ENCODE measurements at regions not wholly inside any gene's neighbourhood (a gene's known extent, or its start where the extent isn't known, plus 50 kb on each side); places are given as distances from the start of the nearest gene placed in this dataset.
"Not testable (repeated sequence)": the region's sequence is repeated elsewhere in the genome, so short reads cannot be mapped to it uniquely, and the experiment has no call there.

- peak; percentile 98 for FAIRE-seq
Observed at GRCh38 chr22:16911340-16911739, 86.1 kb upstream of the XKR3 start.

DNA sequence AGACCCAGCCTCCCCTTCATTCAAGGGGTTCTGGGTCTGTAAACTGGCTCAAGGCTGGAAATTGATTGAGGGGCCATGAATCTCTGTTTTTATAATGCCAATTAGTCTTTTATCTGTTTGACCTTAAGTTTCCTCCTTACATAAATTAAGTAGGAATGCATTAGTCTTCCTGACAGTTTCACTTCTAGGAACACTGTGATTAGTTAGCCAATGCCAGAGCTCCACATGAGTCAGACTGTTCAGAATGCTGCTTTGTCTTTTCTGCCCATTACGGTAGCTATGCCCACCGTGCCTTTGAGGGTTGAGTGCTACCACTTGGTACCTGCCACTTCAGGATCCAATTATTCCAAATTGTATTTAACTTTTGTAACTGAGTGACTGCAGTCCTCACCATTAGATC is 76.8 kb upstream of the XKR3 start:
- FAIRE-seq = not testable (repeated sequence)

- FAIRE-seq = not testable (repeated sequence)
Observed at GRCh38 chr22:16901579-16901978, 76.4 kb upstream of the XKR3 start.

DNA sequence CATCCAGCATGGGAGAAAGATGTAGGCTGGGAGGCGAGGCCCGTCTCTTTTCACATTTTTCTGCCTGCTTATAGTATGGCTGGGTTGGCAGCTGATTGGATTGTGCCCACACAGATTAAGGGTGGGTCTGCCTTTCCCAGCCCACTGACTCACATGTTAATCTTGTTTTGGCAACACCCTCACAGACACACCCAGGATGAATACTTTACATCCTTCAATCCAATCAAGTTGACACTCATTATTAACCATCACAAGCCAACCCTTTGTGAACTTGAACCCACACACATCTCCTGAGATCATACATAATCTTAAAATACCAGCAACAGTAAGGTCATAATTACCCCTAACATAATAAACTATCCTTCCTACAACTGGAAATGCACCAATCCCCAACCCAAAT is 74.1 kb upstream of the XKR3 start:
- FAIRE-seq = not testable (repeated sequence)

- not testable (repeated sequence) for FAIRE-seq
Observed at GRCh38 chr22:16897365-16897764, 72.2 kb upstream of the XKR3 start.

DNA sequence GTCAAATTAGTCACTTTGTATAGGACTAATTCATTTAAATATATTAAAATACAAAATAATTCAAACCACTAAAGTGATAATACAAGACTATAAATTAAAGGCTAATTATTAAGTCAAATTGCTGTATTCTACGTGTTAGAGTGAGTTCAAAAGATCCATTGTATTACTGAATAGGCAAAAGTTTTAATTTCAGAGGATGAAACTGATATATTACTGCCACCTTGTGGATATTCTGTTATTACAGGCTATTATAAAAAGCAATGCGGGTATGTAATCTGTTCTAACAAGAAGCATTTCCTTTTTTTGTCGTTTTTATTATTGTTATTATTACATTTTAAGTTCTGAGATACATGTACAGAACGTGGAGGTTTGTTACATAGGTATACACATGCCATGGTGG is 66.7 kb upstream of the XKR3 start:
- FAIRE-seq = peak; percentile 85

- not testable (repeated sequence) for FAIRE-seq
Observed at GRCh38 chr22:16876339-16876738, 51.1 kb upstream of the XKR3 start.
